ENCODE measurements at regions not wholly inside any gene's neighbourhood (a gene's known extent, or its start where the extent isn't known, plus 50 kb on each side); places are given as distances from the start of the nearest gene placed in this dataset.
A peak's percentile ranks its signal among the peaks of the same experiment; 100 is the strongest.

- no CpG with 5 or more reads among the region's 17 CpGs for WGBS, 2 donors (ENCODE audit: extremely low coverage in 2 of 2, insufficient read length in 2 of 2, insufficient replicate concordance in 1 of 2)
Measured at GRCh38 chr3:72100080-72100511, 315.1 kb upstream of the PROK2 start.

GRCh38 chr3:72099326-72100079, 314.6 kb upstream of the PROK2 start:
- H2BK120ac ChIP-seq (ENCODE audit: low read depth, low read length) = no peak overlapping the region
- peak overlapping the region; percentile 84 for H3K4me2 ChIP-seq (ENCODE audit: insufficient read depth, low read length, poor library complexity, severe bottlenecking)
- H4K8ac ChIP-seq (ENCODE audit: low read depth, low read length) = no peak overlapping the region
- H3K4me1 ChIP-seq (ENCODE audit: control insufficient read depth in 2 of 2, insufficient read depth in 1 of 2, low read depth in 1 of 2, low read length in 2 of 2) = peaks cover 2 to 3% of the 10 kb centered on the region in 2 donors
- H3K23ac ChIP-seq (ENCODE audit: low read depth, low read length, poor library complexity) = no peak overlapping the region
- H3K27me3 ChIP-seq (ENCODE audit: control insufficient read depth in 3 of 3, insufficient read depth in 3 of 3, low read depth in 1 of 3, low read length in 3 of 3) = peaks cover 0 to 9% (median 2%) of the 10 kb centered on the region in 3 experiments
- no peak overlapping the region for H3K14ac ChIP-seq (ENCODE audit: low read length)
- no peaks in the 10 kb centered on the region for H3K36me3 ChIP-seq (replicated peaks in 1 of 2; ENCODE audit: control insufficient read depth in 2 of 2, insufficient read depth in 2 of 2, low read length in 2 of 2)
- no peak overlapping the region for H3K9ac ChIP-seq (ENCODE audit: low read depth, low read length, poor library complexity)
- H2AFZ ChIP-seq (ENCODE audit: low read length) = no peak overlapping the region
- H4K91ac ChIP-seq (ENCODE audit: low read depth, low read length, poor library complexity) = no peak overlapping the region
- no peak overlapping the region for H2AK5ac ChIP-seq (ENCODE audit: low read depth, low read length)
- H2BK15ac ChIP-seq (ENCODE audit: low read length) = no peak overlapping the region
- H3K4ac ChIP-seq (ENCODE audit: low read length) = no peak overlapping the region
- no peak overlapping the region for H2BK12ac ChIP-seq (ENCODE audit: low read length)
- H3K4me3 ChIP-seq (ENCODE audit: low read length in 2 of 2) = no peak overlapping the region
- peak overlapping the region; percentile 1 for H2BK5ac ChIP-seq (ENCODE audit: low read length)
- no peaks in the 10 kb centered on the region for H3K79me1 ChIP-seq (ENCODE audit: low read depth, low read length)
- H3K18ac ChIP-seq (ENCODE audit: low read length) = no peak overlapping the region
- WGBS, 2 donors (ENCODE audit: extremely low coverage in 2 of 2, insufficient read length in 2 of 2, insufficient replicate concordance in 1 of 2) = no CpG with 5 or more reads among the region's 14 CpGs
- no peak overlapping the region for H3K27ac ChIP-seq (replicated peaks; ENCODE audit: low read length)
- no peak for DNase-seq (ENCODE audit: low spot score)
- peaks cover 0 to 1% of the 10 kb centered on the region in 2 donors for H3K9me3 ChIP-seq (replicated peaks in 1 of 2; ENCODE audit: control insufficient read depth in 2 of 2, insufficient read depth in 1 of 2, low read depth in 1 of 2, low read length in 2 of 2)

More at GRCh38 chr3:72100080-72100511, 315.1 kb upstream of the PROK2 start:
- Histone ChIP-seq H3K23ac (ENCODE audit: low read depth, low read length, poor library complexity) (no peak overlapping the region), H4K8ac (ENCODE audit: low read depth, low read length) (no peak overlapping the region), H2AFZ (ENCODE audit: low read length) (peak overlapping the region; percentile 93), H2BK5ac (ENCODE audit: low read length) (no peak overlapping the region), H3K4me3 (ENCODE audit: low read length in 2 of 2) (peak overlapping the region in 1 of 2 donors; percentile 74), H2AK5ac (ENCODE audit: low read depth, low read length) (no peak overlapping the region), H3K4me1 (ENCODE audit: control insufficient read depth in 2 of 2, insufficient read depth in 1 of 2, low read depth in 1 of 2, low read length in 2 of 2) (peaks cover 2 to 3% of the 10 kb centered on the region in 2 donors), H3K4me2 (ENCODE audit: insufficient read depth, low read length, poor library complexity, severe bottlenecking) (peak overlapping the region; percentile 84), H3K18ac (ENCODE audit: low read length) (peak overlapping the region; percentile 76), H2BK120ac (ENCODE audit: low read depth, low read length) (no peak overlapping the region), H3K79me1 (ENCODE audit: low read depth, low read length) (no peaks in the 10 kb centered on the region), H3K27ac (replicated peaks; ENCODE audit: low read length) (no peak overlapping the region), H3K36me3 (replicated peaks in 1 of 2; ENCODE audit: control insufficient read depth in 2 of 2, insufficient read depth in 2 of 2, low read length in 2 of 2) (no peaks in the 10 kb centered on the region), H2BK15ac (ENCODE audit: low read length) (no peak overlapping the region), H3K14ac (ENCODE audit: low read length) (no peak overlapping the region), H2BK12ac (ENCODE audit: low read length) (no peak overlapping the region), H3K27me3 (ENCODE audit: control insufficient read depth in 3 of 3, insufficient read depth in 3 of 3, low read depth in 1 of 3, low read length in 3 of 3) (peaks cover 0 to 9% (median 2%) of the 10 kb centered on the region in 3 experiments), H3K9me3 (replicated peaks in 1 of 2; ENCODE audit: control insufficient read depth in 2 of 2, insufficient read depth in 1 of 2, low read depth in 1 of 2, low read length in 2 of 2) (peaks cover 0 to 1% of the 10 kb centered on the region in 2 donors), H3K9ac (ENCODE audit: low read depth, low read length, poor library complexity) (no peak overlapping the region), H4K91ac (ENCODE audit: low read depth, low read length, poor library complexity) (no peak overlapping the region), H3K4ac (ENCODE audit: low read length) (no peak overlapping the region)
- no peak for DNase-seq (ENCODE audit: low spot score)

GRCh38 chr3:72097053-72097452, 312.1 kb upstream of the PROK2 start:
- no peak overlapping the region for H3K4ac ChIP-seq (ENCODE audit: low read length)
- H3K27me3 ChIP-seq (ENCODE audit: control insufficient read depth in 3 of 3, insufficient read depth in 3 of 3, low read depth in 1 of 3, low read length in 3 of 3) = peaks cover 0 to 9% (median 2%) of the 10 kb centered on the region in 3 experiments
- no peak for DNase-seq (ENCODE audit: low spot score)
- peaks cover 0 to 1% of the 10 kb centered on the region in 2 donors for H3K9me3 ChIP-seq (replicated peaks in 1 of 2; ENCODE audit: control insufficient read depth in 2 of 2, insufficient read depth in 1 of 2, low read depth in 1 of 2, low read length in 2 of 2)
- peaks cover 2 to 3% of the 10 kb centered on the region in 2 donors for H3K4me1 ChIP-seq (ENCODE audit: control insufficient read depth in 2 of 2, insufficient read depth in 1 of 2, low read depth in 1 of 2, low read length in 2 of 2)
- no peak overlapping the region for H3K18ac ChIP-seq (ENCODE audit: low read length)
- no peak overlapping the region for H4K8ac ChIP-seq (ENCODE audit: low read depth, low read length)
- H2AFZ ChIP-seq (ENCODE audit: low read length) = no peak overlapping the region
- no peak overlapping the region for H2BK15ac ChIP-seq (ENCODE audit: low read length)
- no peak overlapping the region for H2BK120ac ChIP-seq (ENCODE audit: low read depth, low read length)
- no peak overlapping the region for H3K9ac ChIP-seq (ENCODE audit: low read depth, low read length, poor library complexity)
- no peak overlapping the region for H3K23ac ChIP-seq (ENCODE audit: low read depth, low read length, poor library complexity)
- no peaks in the 10 kb centered on the region for H3K79me1 ChIP-seq (ENCODE audit: low read depth, low read length)
- H3K27ac ChIP-seq (replicated peaks; ENCODE audit: low read length) = no peak overlapping the region
- H2BK5ac ChIP-seq (ENCODE audit: low read length) = no peak overlapping the region
- no peak overlapping the region for H2BK12ac ChIP-seq (ENCODE audit: low read length)
- no peak overlapping the region for H2AK5ac ChIP-seq (ENCODE audit: low read depth, low read length)
- H3K36me3 ChIP-seq (replicated peaks in 1 of 2; ENCODE audit: control insufficient read depth in 2 of 2, insufficient read depth in 2 of 2, low read length in 2 of 2) = no peaks in the 10 kb centered on the region
- H4K91ac ChIP-seq (ENCODE audit: low read depth, low read length, poor library complexity) = no peak overlapping the region
- no peak overlapping the region for H3K4me2 ChIP-seq (ENCODE audit: insufficient read depth, low read length, poor library complexity, severe bottlenecking)
- H3K14ac ChIP-seq (ENCODE audit: low read length) = no peak overlapping the region
- no peak overlapping the region for H3K4me3 ChIP-seq (ENCODE audit: low read length in 2 of 2)

GRCh38 chr3:72095521-72095920, 310.6 kb upstream of the PROK2 start:
- H3K9ac ChIP-seq (ENCODE audit: low read depth, low read length, poor library complexity) = no peak overlapping the region
- no peak overlapping the region for H2AFZ ChIP-seq (ENCODE audit: low read length)
- H4K8ac ChIP-seq (ENCODE audit: low read depth, low read length) = no peak overlapping the region
- H3K4ac ChIP-seq (ENCODE audit: low read length) = no peak overlapping the region
- WGBS, 2 donors (ENCODE audit: extremely low coverage in 2 of 2, insufficient read length in 2 of 2, insufficient replicate concordance in 1 of 2) = no CpG with 5 or more reads among the region's 4 CpGs
- no peak for DNase-seq (ENCODE audit: low spot score)
- H3K27ac ChIP-seq (replicated peaks; ENCODE audit: low read length) = no peak overlapping the region
- H3K27me3 ChIP-seq (ENCODE audit: control insufficient read depth in 3 of 3, insufficient read depth in 3 of 3, low read depth in 1 of 3, low read length in 3 of 3) = peaks cover 0 to 9% (median 0%) of the 10 kb centered on the region in 3 experiments
- no peaks in the 10 kb centered on the region for H3K79me1 ChIP-seq (ENCODE audit: low read depth, low read length)
- H3K36me3 ChIP-seq (replicated peaks in 1 of 2; ENCODE audit: control insufficient read depth in 2 of 2, insufficient read depth in 2 of 2, low read length in 2 of 2) = no peaks in the 10 kb centered on the region
- no peak overlapping the region for H3K14ac ChIP-seq (ENCODE audit: low read length)
- H3K4me2 ChIP-seq (ENCODE audit: insufficient read depth, low read length, poor library complexity, severe bottlenecking) = no peak overlapping the region
- H2BK5ac ChIP-seq (ENCODE audit: low read length) = no peak overlapping the region
- H4K91ac ChIP-seq (ENCODE audit: low read depth, low read length, poor library complexity) = no peak overlapping the region
- H2BK12ac ChIP-seq (ENCODE audit: low read length) = no peak overlapping the region
- H2BK15ac ChIP-seq (ENCODE audit: low read length) = no peak overlapping the region
- no peak overlapping the region for H2BK120ac ChIP-seq (ENCODE audit: low read depth, low read length)
- H3K23ac ChIP-seq (ENCODE audit: low read depth, low read length, poor library complexity) = no peak overlapping the region
- H3K18ac ChIP-seq (ENCODE audit: low read length) = no peak overlapping the region
- H3K4me1 ChIP-seq (ENCODE audit: control insufficient read depth in 2 of 2, insufficient read depth in 1 of 2, low read depth in 1 of 2, low read length in 2 of 2) = no peaks in the 10 kb centered on the region
- H3K9me3 ChIP-seq (replicated peaks in 1 of 2; ENCODE audit: control insufficient read depth in 2 of 2, insufficient read depth in 1 of 2, low read depth in 1 of 2, low read length in 2 of 2) = peaks cover 0 to 1% of the 10 kb centered on the region in 2 donors
- no peak overlapping the region for H3K4me3 ChIP-seq (ENCODE audit: low read length in 2 of 2)
- H2AK5ac ChIP-seq (ENCODE audit: low read depth, low read length) = no peak overlapping the region

Data from neuronal stem cell (in vitro differentiated cells).